Loucy (cell line): ENCODE measurements at regions not wholly inside any gene's neighbourhood (a gene's known extent, or its start where the extent isn't known, plus 50 kb on each side); places are given as distances from the start of the nearest gene placed in this dataset.

Experiments
- H2AFZ ChIP-seq: fragments of 200-600 bp; sonication (generic); 2 replicates; pipeline ENCODE4 v1.6.0; 2016; ENCODE audit warnings: antibody characterized with exemption, mild to moderate bottlenecking, low read length, moderate library complexity
- H3F3A ChIP-seq: fragments of 200-600 bp; 2 replicates; pipeline ENCODE4 v1.6.0; 2016; ENCODE audit warnings: antibody characterized with exemption, low read depth, mild to moderate bottlenecking
- H3K27me3 ChIP-seq: fragments of 200-600 bp; sonication (generic); 2 replicates; pipeline ENCODE4 v1.6.1; 2014; ENCODE audit warnings: low read length, mild to moderate bottlenecking; ENCODE audit not compliant: insufficient read depth, poor library complexity, severe bottlenecking
- H3K36me3 ChIP-seq: fragments of 200-600 bp; sonication (generic); 2 replicates; pipeline ENCODE4 v1.6.1; 2016; ENCODE audit warnings: low read length; ENCODE audit not compliant: insufficient read depth
- H3K4me1 ChIP-seq: fragments of 200-600 bp; sonication (generic); 2 replicates; pipeline ENCODE4 v1.5.1; 2014; ENCODE audit warnings: low read length, mild to moderate bottlenecking; ENCODE audit not compliant: insufficient read depth, poor library complexity, severe bottlenecking
- H3K4me2 ChIP-seq: fragments of 200-600 bp; sonication (generic); 2 replicates; pipeline ENCODE4 v1.6.0; 2014; ENCODE audit warnings: antibody characterized with exemption, low read length, low read depth, mild to moderate bottlenecking; ENCODE audit not compliant: poor library complexity, severe bottlenecking
- H3K4me3 ChIP-seq: fragments of 200-600 bp; sonication (generic); 2 replicates; pipeline ENCODE4 v1.5.1; 2014; ENCODE audit warnings: low read length, mild to moderate bottlenecking, mixed read lengths; ENCODE audit not compliant: poor library complexity, severe bottlenecking
- H3K79me2 ChIP-seq: fragments of 200-600 bp; sonication (generic); 2 replicates; pipeline ENCODE4 v1.6.1; 2014; ENCODE audit warnings: low read length; ENCODE audit not compliant: insufficient read depth
- H3K9ac ChIP-seq: fragments of 200-600 bp; sonication (generic); 2 replicates; pipeline ENCODE4 v1.6.0; 2014; ENCODE audit warnings: mild to moderate bottlenecking, low read depth, low read length, moderate library complexity; ENCODE audit not compliant: poor library complexity, severe bottlenecking
- H3K9me2 ChIP-seq: fragments of 200-600 bp; sonication (generic); replicated peaks from 2 replicates; pipeline ENCODE4 v1.6.1; 2016; ENCODE audit warnings: low read depth, low read length, mixed read lengths
- H3K9me3 ChIP-seq: fragments of 200-600 bp; sonication (generic); 2 replicates; pipeline ENCODE4 v1.6.1; 2014; ENCODE audit warnings: mild to moderate bottlenecking, antibody characterized with exemption, low read length, low read depth; ENCODE audit not compliant: insufficient read depth
- H4K20me1 ChIP-seq: fragments of 200-600 bp; sonication (generic); 2 replicates; pipeline ENCODE4 v1.6.0; 2014; ENCODE audit warnings: antibody characterized with exemption, low read length, mild to moderate bottlenecking; ENCODE audit not compliant: insufficient read depth, poor library complexity, severe bottlenecking
- EZH2phosphoT487 ChIP-seq: fragments of 200-600 bp; IDR thresholded peaks from 2 replicates; pipeline ENCODE4 v1.6.1; 2018; ENCODE audit warnings: antibody characterized with exemption, mild to moderate bottlenecking, moderate library complexity, borderline replicate concordance
- TF ChIP-seq, protein P1 (sequence below): fragments of 200-600 bp; sonication (generic); conservative IDR thresholded peaks from 2 replicates; pipeline ENCODE4 v1.5.1; 2014; ENCODE audit warnings: mild to moderate bottlenecking, antibody characterized with exemption, low read length

GRCh38 chr13:103306163-103306562 is 239.9 kb upstream of the SLC10A2 start:
- Histone ChIP-seq H4K20me1 (no peaks in the 10 kb centered on the region), H3K36me3 (no peaks in the 10 kb centered on the region), H2AFZ (no peak overlapping the region), H3K4me3 (no peak overlapping the region), H3K9ac (no peak overlapping the region), H3K9me3 (no peaks in the 10 kb centered on the region), H3K9me2 (no peaks in the 10 kb centered on the region), H3K27me3 (no peaks in the 10 kb centered on the region), H3K4me1 (no peaks in the 10 kb centered on the region), H3F3A (no peaks in the 10 kb centered on the region), H3K4me2 (no peak overlapping the region), H3K79me2 (no peaks in the 10 kb centered on the region)
- TF ChIP-seq, protein P1, sequence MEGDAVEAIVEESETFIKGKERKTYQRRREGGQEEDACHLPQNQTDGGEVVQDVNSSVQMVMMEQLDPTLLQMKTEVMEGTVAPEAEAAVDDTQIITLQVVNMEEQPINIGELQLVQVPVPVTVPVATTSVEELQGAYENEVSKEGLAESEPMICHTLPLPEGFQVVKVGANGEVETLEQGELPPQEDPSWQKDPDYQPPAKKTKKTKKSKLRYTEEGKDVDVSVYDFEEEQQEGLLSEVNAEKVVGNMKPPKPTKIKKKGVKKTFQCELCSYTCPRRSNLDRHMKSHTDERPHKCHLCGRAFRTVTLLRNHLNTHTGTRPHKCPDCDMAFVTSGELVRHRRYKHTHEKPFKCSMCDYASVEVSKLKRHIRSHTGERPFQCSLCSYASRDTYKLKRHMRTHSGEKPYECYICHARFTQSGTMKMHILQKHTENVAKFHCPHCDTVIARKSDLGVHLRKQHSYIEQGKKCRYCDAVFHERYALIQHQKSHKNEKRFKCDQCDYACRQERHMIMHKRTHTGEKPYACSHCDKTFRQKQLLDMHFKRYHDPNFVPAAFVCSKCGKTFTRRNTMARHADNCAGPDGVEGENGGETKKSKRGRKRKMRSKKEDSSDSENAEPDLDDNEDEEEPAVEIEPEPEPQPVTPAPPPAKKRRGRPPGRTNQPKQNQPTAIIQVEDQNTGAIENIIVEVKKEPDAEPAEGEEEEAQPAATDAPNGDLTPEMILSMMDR = no peak
- TF ChIP-seq EZH2phosphoT487 = no peak

DNA sequence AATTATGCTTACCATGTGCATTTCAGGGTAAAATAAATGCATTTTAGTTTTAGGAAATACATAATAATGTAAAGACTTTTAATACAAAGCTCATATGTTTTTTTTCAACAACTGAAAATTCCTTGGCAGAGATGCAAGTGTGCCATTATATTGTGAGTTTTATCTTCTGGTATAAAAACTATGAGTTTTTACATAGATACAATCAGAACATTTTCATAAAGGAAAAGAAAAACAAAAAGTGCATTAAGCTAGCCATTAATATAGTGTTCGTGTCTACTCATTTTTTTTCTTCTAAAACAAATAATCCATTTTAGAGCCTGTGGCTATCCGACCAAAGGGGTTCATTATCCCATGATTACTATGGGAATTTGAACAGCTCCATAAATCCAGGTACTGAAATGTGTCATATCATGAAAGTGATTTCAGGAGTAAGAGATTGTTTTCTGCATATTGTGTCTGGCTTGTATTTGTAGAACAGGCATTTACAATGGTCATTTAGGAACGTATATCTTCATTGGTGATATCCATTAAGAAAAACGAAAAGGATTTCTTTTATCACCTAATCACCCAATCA is 236.9 kb upstream of the SLC10A2 start:
- TF ChIP-seq EZH2phosphoT487 = no peak
- TF ChIP-seq, protein P1 = no peak
- Histone ChIP-seq H2AFZ (no peak overlapping the region), H3K4me1 (no peaks in the 10 kb centered on the region), H3F3A (no peaks in the 10 kb centered on the region), H4K20me1 (no peaks in the 10 kb centered on the region), H3K4me3 (no peak overlapping the region), H3K9ac (no peak overlapping the region), H3K36me3 (no peaks in the 10 kb centered on the region), H3K9me2 (no peaks in the 10 kb centered on the region), H3K9me3 (no peaks in the 10 kb centered on the region), H3K27me3 (no peaks in the 10 kb centered on the region), H3K79me2 (no peaks in the 10 kb centered on the region), H3K4me2 (no peak overlapping the region)

- Histone ChIP-seq H3K9me2 (no peaks in the 10 kb centered on the region), H2AFZ (no peak overlapping the region), H3K4me1 (no peaks in the 10 kb centered on the region), H3K27me3 (no peaks in the 10 kb centered on the region), H3K4me2 (no peak overlapping the region), H3K9me3 (no peaks in the 10 kb centered on the region), H3K36me3 (no peaks in the 10 kb centered on the region), H3K4me3 (no peak overlapping the region), H3K9ac (no peak overlapping the region), H3F3A (no peaks in the 10 kb centered on the region), H4K20me1 (no peaks in the 10 kb centered on the region), H3K79me2 (no peaks in the 10 kb centered on the region)
- TF ChIP-seq EZH2phosphoT487 = no peak
- TF ChIP-seq, protein P1 = no peak
Measured at GRCh38 chr13:103302676-103303075, 236.5 kb upstream of the SLC10A2 start.
